Effector memory CD4-positive, alpha-beta T cell (primary cell): ENCODE measurements at regions not wholly inside any gene's neighbourhood (a gene's known extent, or its start where the extent isn't known, plus 50 kb on each side); places are given as distances from the start of the nearest gene placed in this dataset.

Experiments used
- DNase-seq, 3 donors: peaks; one replicate each; pipeline ENCODE4 v3.0.0-alpha.2; 2020
- H3K27ac ChIP-seq: 2 replicates; pipeline ENCODE4 v1.7.0; 2013; ENCODE audit warnings: mild to moderate bottlenecking, low read length, moderate library complexity; ENCODE audit not compliant: insufficient read depth, poor library complexity, severe bottlenecking
- H3K27me3 ChIP-seq: replicated peaks from 2 replicates; pipeline ENCODE4 v1.7.0; 2013; ENCODE audit warnings: mild to moderate bottlenecking, low read length; ENCODE audit not compliant: insufficient read depth, control insufficient read depth, poor library complexity, severe bottlenecking
- H3K36me3 ChIP-seq: 2 replicates; pipeline ENCODE4 v1.7.0; 2013; ENCODE audit warnings: mild to moderate bottlenecking, low read length, moderate library complexity; ENCODE audit not compliant: control insufficient read depth, insufficient read depth
- H3K4me1 ChIP-seq: 2 replicates; pipeline ENCODE4 v1.7.0; 2013; ENCODE audit warnings: low read length, mild to moderate bottlenecking; ENCODE audit not compliant: control insufficient read depth, insufficient read depth, poor library complexity, severe bottlenecking
- H3K4me3 ChIP-seq: 2 replicates; pipeline ENCODE4 v1.7.0; 2013; ENCODE audit warnings: low read length, low read depth, mild to moderate bottlenecking; ENCODE audit not compliant: insufficient read depth, poor library complexity, severe bottlenecking
- H3K9me3 ChIP-seq: 2 replicates; pipeline ENCODE4 v1.7.0; 2013; ENCODE audit warnings: mild to moderate bottlenecking, low read length, moderate library complexity; ENCODE audit not compliant: control insufficient read depth

DNA sequence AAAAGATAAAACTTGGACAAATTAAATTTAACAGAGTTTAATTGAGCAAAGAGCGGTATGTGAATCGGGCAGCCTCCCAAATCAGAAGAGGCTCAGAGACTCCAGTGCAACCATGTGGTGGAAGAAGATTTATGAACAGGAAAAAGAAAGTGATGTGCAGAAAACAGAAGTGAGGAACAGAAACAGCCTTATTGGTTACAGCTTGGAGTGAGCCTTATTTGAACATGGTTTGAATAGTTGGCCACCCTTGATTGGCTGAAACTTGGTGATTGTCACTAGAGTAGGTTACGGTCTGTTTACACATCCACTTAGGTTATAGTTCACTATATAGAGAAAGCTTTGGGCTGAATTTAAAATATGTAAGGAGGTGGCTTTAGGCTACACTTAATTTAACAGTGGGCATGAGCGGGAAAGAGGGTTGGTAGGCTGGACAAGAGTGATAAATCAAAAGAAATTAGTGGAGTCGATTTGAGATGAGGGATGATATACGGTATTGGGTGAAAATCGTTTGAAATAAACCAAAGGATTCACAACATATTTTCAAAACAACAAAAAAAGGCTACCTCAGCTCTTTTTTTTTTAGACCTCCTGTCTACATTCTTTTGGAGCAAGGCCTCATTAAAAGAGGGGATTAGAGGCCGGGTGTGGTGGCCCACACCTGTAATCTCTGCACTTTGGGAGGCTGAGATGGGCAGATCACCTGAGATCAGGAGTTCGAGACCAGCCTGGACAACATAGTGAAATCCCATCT is 84.3 kb upstream of the PREP start:
- DNase-seq: no peak
- Histone ChIP-seq H3K4me3 (no peak overlapping the region), H3K4me1 (no peaks in the 10 kb centered on the region), H3K9me3 (no peaks in the 10 kb centered on the region), H3K27ac (no peak overlapping the region), H3K36me3 (no peaks in the 10 kb centered on the region), H3K27me3 (no peaks in the 10 kb centered on the region)

DNA sequence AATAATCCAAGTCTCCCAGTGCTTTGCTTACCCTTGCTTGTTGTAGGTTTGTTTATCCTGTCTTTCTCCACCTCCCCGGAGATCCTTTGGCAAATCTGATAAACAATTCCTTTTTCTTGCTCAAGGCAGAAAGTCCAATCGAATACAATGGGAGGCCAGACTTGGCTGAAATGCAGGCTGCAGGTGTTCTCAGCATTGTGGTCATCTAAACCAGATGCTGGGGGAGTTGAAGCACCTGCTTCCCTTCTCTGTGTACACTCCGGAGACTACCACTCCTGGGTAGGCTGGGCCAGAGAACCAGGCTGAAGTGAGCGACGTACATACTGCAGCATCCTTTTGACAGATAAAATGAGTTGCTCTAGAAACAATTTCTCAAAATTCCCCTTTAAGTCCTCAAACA is 82.6 kb upstream of the PREP start:
- peaks cover 3% of the 10 kb centered on the region for H3K27me3 ChIP-seq
- no peaks in the 10 kb centered on the region for H3K36me3 ChIP-seq
- DNase-seq: no peak
- H3K4me1 ChIP-seq: no peaks in the 10 kb centered on the region
- H3K4me3 ChIP-seq: no peak overlapping the region
- H3K27ac ChIP-seq: no peak overlapping the region
- H3K9me3 ChIP-seq: no peaks in the 10 kb centered on the region

DNA sequence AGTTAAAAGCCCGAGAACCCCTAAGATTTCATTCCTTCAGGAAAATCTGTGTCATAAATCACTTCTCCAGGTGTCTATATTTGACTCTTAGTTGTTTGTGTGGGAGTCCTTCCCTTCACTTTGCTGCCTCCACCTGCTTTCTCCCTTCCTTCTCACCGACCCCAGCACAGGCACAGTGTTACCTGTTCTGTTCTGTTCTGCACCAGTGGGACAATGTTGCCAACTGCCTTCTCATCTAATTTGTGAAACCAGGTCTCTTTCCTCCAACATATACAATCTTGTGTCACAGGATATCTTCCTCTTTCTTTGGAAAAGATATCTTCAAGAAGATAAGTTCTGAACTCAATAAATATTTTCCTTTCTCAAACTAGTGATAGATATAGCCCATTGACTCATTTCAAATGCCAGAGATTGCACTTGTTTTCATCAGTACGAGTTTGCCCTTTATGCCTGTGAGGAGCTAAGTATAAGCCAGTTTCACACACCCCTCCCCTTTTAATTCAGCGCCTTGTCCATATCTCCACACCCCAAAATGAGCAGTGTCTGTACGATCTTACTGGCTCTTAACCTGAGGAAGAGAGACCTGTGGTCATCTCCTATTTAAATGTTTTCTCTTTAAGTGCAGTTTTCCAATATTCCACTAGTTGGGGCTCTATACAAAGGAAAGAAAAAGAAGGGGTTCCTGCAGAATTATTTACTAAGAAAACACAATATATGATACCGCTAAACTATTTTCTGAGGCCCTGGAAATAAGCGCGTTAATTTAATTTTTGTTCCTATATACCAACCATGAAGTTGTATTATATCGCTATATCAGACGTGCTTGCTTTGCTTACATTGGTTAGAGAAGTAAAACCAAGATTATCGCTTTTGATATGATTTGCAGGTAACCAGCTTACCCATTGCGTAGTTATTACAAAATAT is 81.6 kb upstream of the PREP start:
- Histone ChIP-seq H3K4me3 (no peak overlapping the region), H3K27ac (no peak overlapping the region)
- no peak for DNase-seq

DNA sequence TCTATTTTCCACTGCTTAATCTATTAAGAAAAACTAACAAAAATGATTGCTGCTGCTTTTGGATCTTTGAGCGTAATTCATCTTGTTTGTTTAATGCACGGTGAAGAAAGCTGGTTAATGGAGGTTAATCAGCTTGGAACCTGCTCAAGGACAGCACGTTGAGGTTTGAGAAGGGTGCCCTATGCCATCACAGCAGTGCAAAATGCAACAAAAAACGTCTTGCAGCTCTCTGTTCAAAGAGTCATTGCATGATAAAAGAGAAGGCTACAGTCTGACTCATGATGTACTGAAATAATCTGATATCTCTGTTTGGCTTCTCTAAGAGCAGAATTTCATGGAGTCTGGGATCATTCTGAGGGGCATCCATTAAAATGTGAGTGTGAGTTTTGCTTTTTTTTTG is 80.6 kb upstream of the PREP start:
- H3K27ac ChIP-seq: no peak overlapping the region
- no peaks in the 10 kb centered on the region for H3K36me3 ChIP-seq
- peaks cover 3% of the 10 kb centered on the region for H3K27me3 ChIP-seq
- H3K4me1 ChIP-seq: no peaks in the 10 kb centered on the region
- H3K9me3 ChIP-seq: no peaks in the 10 kb centered on the region
- H3K4me3 ChIP-seq: no peak overlapping the region
- DNase-seq: no peak

More for the DNA sequence above, 81.6 kb upstream of the PREP start:
- H3K9me3 ChIP-seq: no peaks in the 10 kb centered on the region
- no peaks in the 10 kb centered on the region for H3K36me3 ChIP-seq
- peaks cover 3% of the 10 kb centered on the region for H3K27me3 ChIP-seq
- no peaks in the 10 kb centered on the region for H3K4me1 ChIP-seq

DNA sequence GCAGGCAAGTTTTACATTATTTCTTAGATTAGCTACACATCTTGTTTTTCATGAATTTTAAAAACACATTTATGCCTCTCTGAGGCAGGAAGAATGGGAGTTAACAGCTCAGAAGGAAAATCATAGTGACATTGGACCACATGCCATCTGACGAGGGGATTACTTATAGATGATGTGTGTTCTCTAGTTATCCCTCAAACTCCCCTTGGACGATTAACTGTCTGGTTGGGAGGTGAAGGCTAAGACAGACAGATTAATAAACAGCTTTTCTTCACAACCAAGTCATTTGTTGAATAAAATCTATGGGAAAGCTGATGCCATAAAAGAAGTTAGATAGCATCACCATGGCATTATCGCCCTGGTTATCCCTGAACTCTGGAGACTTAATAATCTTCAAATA is 80.0 kb upstream of the PREP start:
- no peak for DNase-seq
- Histone ChIP-seq H3K9me3 (no peaks in the 10 kb centered on the region), H3K36me3 (no peaks in the 10 kb centered on the region), H3K27ac (no peak overlapping the region), H3K4me3 (no peak overlapping the region), H3K4me1 (no peaks in the 10 kb centered on the region), H3K27me3 (peaks cover 3% of the 10 kb centered on the region)

DNA sequence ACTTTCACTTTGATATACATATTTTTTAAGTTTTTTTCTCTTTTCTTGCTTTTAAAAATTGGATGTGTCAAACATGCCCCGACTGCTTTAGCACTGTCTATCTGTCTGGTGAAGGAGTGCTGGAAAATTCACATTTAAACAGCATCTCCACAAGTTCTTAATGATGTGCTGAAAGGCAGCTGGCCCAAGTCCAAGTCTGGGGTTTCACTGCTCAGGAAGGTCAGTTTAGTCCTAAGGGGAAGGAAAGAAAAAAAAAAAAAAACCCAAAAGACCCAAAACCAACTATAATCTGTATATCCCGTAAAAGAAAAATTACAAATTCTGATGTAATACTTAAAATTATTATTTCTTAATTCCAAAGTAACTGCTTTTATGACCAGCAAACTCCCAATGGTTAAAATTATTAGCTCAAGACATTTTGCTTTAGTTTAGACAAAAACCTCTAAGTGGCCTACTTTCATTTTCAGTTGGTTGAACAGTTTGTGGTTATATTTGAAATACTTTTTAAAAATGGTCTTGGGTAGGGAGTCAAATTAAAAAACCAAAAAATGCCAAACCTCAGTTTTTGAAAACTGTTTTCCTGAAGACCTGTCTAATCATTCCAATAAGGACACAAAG is 79.5 kb upstream of the PREP start:
- Histone ChIP-seq H3K36me3 (no peaks in the 10 kb centered on the region), H3K9me3 (no peaks in the 10 kb centered on the region), H3K4me3 (no peak overlapping the region), H3K27me3 (peaks cover 3% of the 10 kb centered on the region), H3K27ac (no peak overlapping the region), H3K4me1 (no peaks in the 10 kb centered on the region)
- DNase-seq: no peak

DNA sequence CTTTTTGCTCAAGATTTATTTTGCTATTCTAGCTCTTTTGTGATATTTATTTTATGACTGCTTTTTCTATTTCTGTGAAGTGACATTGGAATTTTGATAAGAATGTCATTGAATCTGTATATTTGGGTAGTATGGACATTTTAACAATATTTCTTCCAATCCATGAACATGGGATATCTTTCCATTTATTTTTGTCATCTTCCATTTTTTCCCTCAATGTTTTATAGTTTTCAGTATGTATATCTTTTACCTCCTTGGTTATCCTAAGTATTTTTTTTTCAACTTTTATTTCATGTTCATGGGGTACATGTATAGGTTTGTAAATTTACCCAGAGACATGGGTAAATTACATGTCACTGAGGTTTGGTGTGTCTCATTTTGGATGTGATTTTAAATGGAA is 74.1 kb upstream of the PREP start:
- H3K9me3 ChIP-seq: no peaks in the 10 kb centered on the region
- DNase-seq: no peak
- no peak overlapping the region for H3K4me3 ChIP-seq
- H3K27me3 ChIP-seq: peaks cover under 1% of the 10 kb centered on the region
- H3K36me3 ChIP-seq: no peaks in the 10 kb centered on the region
- H3K27ac ChIP-seq: no peak overlapping the region
- H3K4me1 ChIP-seq: no peaks in the 10 kb centered on the region

DNA sequence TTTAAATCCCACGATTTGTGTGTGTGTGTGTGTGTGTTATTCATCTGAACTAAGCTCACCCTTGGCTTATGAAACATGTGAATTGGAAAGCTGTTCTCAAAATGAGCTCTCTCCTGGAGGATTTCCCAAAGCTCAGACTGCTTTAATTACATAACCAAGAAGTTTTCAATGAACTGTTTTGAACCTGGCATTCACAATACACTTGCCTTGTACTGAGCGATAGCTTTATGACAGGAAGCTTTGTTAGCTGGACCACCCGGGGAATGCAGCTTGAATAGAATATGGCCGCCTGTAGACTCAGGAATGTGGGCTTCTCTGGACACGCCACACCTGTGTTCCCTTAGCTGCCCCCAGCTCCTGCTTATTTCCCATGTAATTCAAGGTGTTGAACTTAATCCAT is 71.4 kb upstream of the PREP start:
- Histone ChIP-seq H3K27ac (no peak overlapping the region), H3K36me3 (no peaks in the 10 kb centered on the region), H3K9me3 (no peaks in the 10 kb centered on the region), H3K27me3 (no peaks in the 10 kb centered on the region), H3K4me1 (no peaks in the 10 kb centered on the region), H3K4me3 (no peak overlapping the region)
- no peak for DNase-seq

DNA sequence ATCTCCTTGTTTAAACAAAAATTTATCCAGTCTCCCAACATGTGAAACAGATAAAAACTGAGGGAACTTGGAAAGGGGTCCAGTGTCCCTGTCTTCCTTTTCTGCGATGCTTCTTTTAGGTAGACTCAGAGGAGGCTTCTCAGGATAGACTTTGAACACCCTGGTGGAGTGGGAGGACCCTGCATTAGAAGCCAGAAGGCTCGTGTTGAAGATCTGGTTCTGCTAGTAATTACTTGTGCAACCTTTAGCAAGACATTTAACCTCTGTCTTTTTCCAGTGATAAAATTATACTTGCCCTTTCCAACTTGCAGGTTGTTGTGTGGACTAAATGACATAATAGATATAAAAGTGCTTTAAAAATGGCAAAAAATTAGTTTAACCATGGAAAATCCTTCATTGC is 67.1 kb upstream of the PREP start:
- H3K4me3 ChIP-seq: no peak overlapping the region
- DNase-seq: no peak

DNA sequence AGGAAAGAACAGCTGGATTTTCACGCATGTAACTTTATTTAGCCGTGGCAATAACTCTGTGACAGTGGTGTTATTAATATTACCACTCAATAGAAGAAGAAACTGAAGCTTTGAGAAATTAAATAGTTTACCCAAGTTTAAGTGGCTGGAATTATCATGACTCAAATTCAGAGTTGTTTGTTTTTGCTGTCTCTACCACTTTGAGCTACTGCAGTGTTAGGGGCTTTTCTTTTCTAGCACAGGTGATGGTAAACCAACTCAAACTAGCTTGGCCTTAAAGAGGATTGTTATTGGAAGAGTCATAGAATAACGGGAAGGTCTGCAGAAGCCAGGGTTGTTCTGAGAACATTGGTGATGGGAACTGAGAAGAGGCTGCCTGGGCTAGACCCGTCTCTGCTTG is 66.0 kb upstream of the PREP start:
- Histone ChIP-seq H3K4me3 (no peak overlapping the region), H3K4me1 (no peaks in the 10 kb centered on the region), H3K27me3 (no peaks in the 10 kb centered on the region), H3K36me3 (no peaks in the 10 kb centered on the region), H3K9me3 (no peaks in the 10 kb centered on the region), H3K27ac (no peak overlapping the region)
- no peak for DNase-seq

More for the DNA sequence above, 67.1 kb upstream of the PREP start:
- H3K27me3 ChIP-seq: no peaks in the 10 kb centered on the region
- H3K36me3 ChIP-seq: no peaks in the 10 kb centered on the region
- no peaks in the 10 kb centered on the region for H3K9me3 ChIP-seq
- H3K27ac ChIP-seq: no peak overlapping the region
- H3K4me1 ChIP-seq: no peaks in the 10 kb centered on the region
